T-cell (primary cell): ENCODE measurements at regions not wholly inside any gene's neighbourhood (a gene's known extent, or its start where the extent isn't known, plus 50 kb on each side); places are given as distances from the start of the nearest gene placed in this dataset.
"Not testable (repeated sequence)": the region's sequence is repeated elsewhere in the genome, so short reads cannot be mapped to it uniquely, and the experiment has no call there.

ENCODE experiments used
- ATAC-seq, 4 experiments: fragments of 200-7000 bp in 3 of 4; fragments of 150-1000 bp in 1 of 4; cut with Tn5 transposase; replicated peaks in 1 of 4; 1 replicate in 3 of 4; 2 replicates in 1 of 4; pipeline ENCODE4 v1.10.0; 2021; ENCODE audit warnings: moderate library complexity in 3 of 4, mild to moderate bottlenecking in 2 of 4, moderate number of reproducible peaks in 1 of 4
- CTCF ChIA-PET, 2 donors: fragments of 300-600 bp; sonication (Branson Sonifier 250); formaldehyde crosslinking; loops; one replicate each; lab custom pipeline; 2022; ENCODE audit warnings: antibody characterized with exemption in 2 of 2; lab: Charles Lee
- POLR2A ChIA-PET, 2 donors: fragments of 300-600 bp; sonication (Branson Sonifier 250); formaldehyde crosslinking; loops; one replicate each; lab custom pipeline; 2022; ENCODE audit warnings: antibody characterized with exemption in 2 of 2; lab: Charles Lee
- DNase-seq, 35 experiments: peaks; one replicate each; pipeline versions ENCODE4 v3.0.0 to v3.0.0-alpha.2; 2013 to 2023
- H3K27ac ChIP-seq: one replicate; pipeline ENCODE4 v1.5.1; 2013; ENCODE audit warnings: low read length
- H3K27me3 ChIP-seq, 2 experiments: replicated peaks in 1 of 2; 1 replicate in 1 of 2; 2 replicates in 1 of 2; pipeline versions ENCODE4 v1.6.1 to v1.7.0; 2013; ENCODE audit warnings: low read length in 1 of 2, mixed read lengths in 1 of 2; ENCODE audit not compliant: control insufficient read depth in 2 of 2, insufficient read depth in 2 of 2; ENCODE audit errors: extremely low read depth in 1 of 2
- H3K36me3 ChIP-seq, 2 donors: 1 replicate in 1 of 2; 2 replicates in 1 of 2; pipeline versions ENCODE4 v1.6.1 to v1.7.0; 2013; ENCODE audit warnings: low read length in 1 of 2; ENCODE audit not compliant: control insufficient read depth in 2 of 2, insufficient read depth in 1 of 2; ENCODE audit errors: extremely low read depth in 1 of 2
- H3K4me1 ChIP-seq, 2 experiments: 1 replicate in 1 of 2; 2 replicates in 1 of 2; pipeline versions ENCODE4 v1.6.1 to v1.7.0; 2013; ENCODE audit warnings: low read length in 2 of 2, mixed read lengths in 1 of 2; ENCODE audit not compliant: insufficient read depth in 2 of 2, control insufficient read depth in 1 of 2; ENCODE audit errors: extremely low read depth in 1 of 2
- H3K4me3 ChIP-seq, 2 donors: 1 replicate in 1 of 2; 2 replicates in 1 of 2; pipeline versions ENCODE4 v1.5.1 to v1.7.0; 2013; ENCODE audit warnings: mild to moderate bottlenecking in 2 of 2, low read length in 1 of 2, moderate library complexity in 1 of 2; ENCODE audit not compliant: control insufficient read depth in 1 of 2; ENCODE audit errors: extremely low read depth in 1 of 2
- H3K9me3 ChIP-seq: 2 replicates; pipeline ENCODE4 v1.7.0; 2013
- H3K27ac Mint-ChIP-seq, 2 donors: one replicate each; pipeline ENCODE4 v1.8.0; 2020 to 2021; ENCODE audit warnings: mild to moderate bottlenecking in 2 of 2, mixed read lengths in 2 of 2
- H3K27me3 Mint-ChIP-seq, 2 donors: one replicate each; pipeline ENCODE4 v1.8.0; 2021 to 2022; ENCODE audit warnings: mixed read lengths in 2 of 2
- H3K36me3 Mint-ChIP-seq: one replicate; pipeline ENCODE4 v1.8.0; 2021; ENCODE audit warnings: mixed read lengths
- H3K4me1 Mint-ChIP-seq, 3 donors: one replicate each; pipeline ENCODE4 v1.8.0; 2020 to 2022; ENCODE audit warnings: mixed read lengths in 3 of 3, mild to moderate bottlenecking in 1 of 3
- H3K4me3 Mint-ChIP-seq, 3 donors: one replicate each; pipeline ENCODE4 v1.8.0; 2020 to 2022; ENCODE audit warnings: mild to moderate bottlenecking in 3 of 3, mixed read lengths in 3 of 3, moderate library complexity in 3 of 3
- H3K9me3 Mint-ChIP-seq, 3 donors: one replicate each; pipeline ENCODE4 v1.8.0; 2020 to 2022; ENCODE audit warnings: mixed read lengths in 3 of 3
- WGBS: methylation state at CpG from one replicate; pipeline ENCODE4 v1.1.5; 2013; ENCODE audit warnings: missing lambda C conversion rate; ENCODE audit not compliant: insufficient coverage; 5-methylcytosine and 5-hydroxymethylcytosine counted together

DNA sequence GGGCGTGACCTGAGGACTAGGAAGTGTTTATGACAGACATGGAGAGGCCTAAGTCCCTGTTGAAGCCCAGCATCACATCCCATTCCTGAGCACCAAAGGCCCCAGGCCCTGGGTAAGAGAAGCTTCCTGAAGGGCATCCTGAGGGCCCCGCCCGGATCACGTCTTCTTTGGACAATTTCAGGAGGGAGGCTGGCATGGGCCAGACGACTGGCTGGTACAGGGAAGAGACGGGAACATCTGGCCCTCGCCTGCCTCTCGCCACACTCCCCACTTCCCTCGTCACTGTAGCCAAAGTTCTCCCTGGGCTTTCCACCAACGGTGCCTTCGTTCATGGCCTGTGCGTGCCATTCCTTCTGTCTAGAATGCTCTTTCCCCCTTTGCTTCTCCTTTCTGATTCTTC lies 128.1 kb downstream of the LRRC37A3 start:
- H3K9me3 Mint-ChIP-seq, ATAC-seq, H3K27ac ChIP-seq, CTCF ChIA-PET, H3K27me3 Mint-ChIP-seq, POLR2A ChIA-PET, H3K27ac Mint-ChIP-seq, H3K9me3 ChIP-seq, H3K36me3 ChIP-seq, DNase-seq, H3K4me3 ChIP-seq, H3K4me3 Mint-ChIP-seq, H3K27me3 ChIP-seq: not testable (repeated sequence)
- H3K36me3 Mint-ChIP-seq = peaks cover 23% of the 10 kb centered on the region
- peaks cover 11 to 19% (median 12%) of the 10 kb centered on the region in 3 donors for H3K4me1 Mint-ChIP-seq
- 97% methylated on average over 4 of the region's 12 CpGs for WGBS
- peaks cover 4 to 21% of the 10 kb centered on the region in 2 experiments for H3K4me1 ChIP-seq

DNA sequence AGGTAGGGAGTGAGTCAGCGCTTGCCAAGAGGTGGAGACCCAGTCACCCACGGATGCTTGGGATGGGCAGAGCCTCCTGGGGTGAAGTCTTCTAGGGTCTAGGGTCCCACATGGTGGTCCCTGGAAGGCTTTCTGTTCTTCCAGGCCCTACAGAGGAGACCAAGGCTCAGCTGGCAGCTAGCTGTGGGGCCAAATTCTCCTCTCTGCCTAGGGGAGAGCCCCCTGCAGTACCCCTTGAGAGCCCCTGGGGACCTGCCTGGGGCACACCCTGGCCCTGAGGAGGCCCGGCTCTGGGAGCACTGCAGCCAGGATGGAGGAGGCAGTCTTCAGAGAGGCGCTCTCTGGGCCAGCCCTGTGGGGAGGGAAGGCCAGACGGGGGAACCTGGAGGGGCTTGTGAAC lies 128.6 kb upstream of the SMURF2 start:
- H3K27ac Mint-ChIP-seq, H3K9me3 Mint-ChIP-seq, H3K27ac ChIP-seq, H3K27me3 Mint-ChIP-seq, POLR2A ChIA-PET, DNase-seq, H3K27me3 ChIP-seq, H3K4me3 Mint-ChIP-seq, CTCF ChIA-PET, ATAC-seq, H3K4me3 ChIP-seq, H3K9me3 ChIP-seq: not testable (repeated sequence)
- H3K36me3 ChIP-seq = peaks cover 3 to 13% of the 10 kb centered on the region in 2 donors
- WGBS = 93% methylated on average over 5 of the region's 5 CpGs
- peaks cover 4 to 21% of the 10 kb centered on the region in 2 experiments for H3K4me1 ChIP-seq
- Mint-ChIP-seq H3K36me3 (peaks cover 24% of the 10 kb centered on the region), H3K4me1 (peaks cover 11 to 19% (median 12%) of the 10 kb centered on the region in 3 donors)

DNA sequence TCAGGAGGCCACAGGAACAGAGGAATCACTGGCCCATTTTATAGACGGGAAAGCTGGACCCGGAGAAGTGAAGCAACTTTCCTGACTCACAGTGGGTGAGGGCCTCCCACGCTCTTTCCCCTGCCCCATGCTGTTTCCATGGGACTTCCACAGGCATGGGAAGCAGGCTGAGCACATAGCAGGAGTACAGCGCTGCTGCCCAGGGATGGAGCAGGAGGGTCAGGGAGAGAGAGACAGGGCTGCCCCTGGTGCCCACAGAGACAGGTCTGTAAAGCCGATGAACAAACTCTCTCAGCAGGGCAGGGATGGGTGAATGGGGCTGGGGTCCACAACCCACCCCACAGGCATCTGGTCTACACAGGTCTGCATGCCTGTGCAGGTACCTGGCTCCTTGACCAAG lies 128.1 kb upstream of the SMURF2 start:
- H3K27ac Mint-ChIP-seq, H3K27me3 Mint-ChIP-seq, H3K9me3 ChIP-seq, H3K27ac ChIP-seq, DNase-seq, H3K9me3 Mint-ChIP-seq, ATAC-seq, POLR2A ChIA-PET, CTCF ChIA-PET, H3K4me3 Mint-ChIP-seq, H3K4me3 ChIP-seq, H3K27me3 ChIP-seq: not testable (repeated sequence)
- 100% methylated on average over 1 of the region's 5 CpGs for WGBS
- H3K36me3 Mint-ChIP-seq = peaks cover 25% of the 10 kb centered on the region
- H3K36me3 ChIP-seq = peaks cover 3 to 15% of the 10 kb centered on the region in 2 donors
- H3K4me1 Mint-ChIP-seq = peaks cover 11 to 18% (median 12%) of the 10 kb centered on the region in 3 donors
- peaks cover 4 to 21% of the 10 kb centered on the region in 2 experiments for H3K4me1 ChIP-seq

DNA sequence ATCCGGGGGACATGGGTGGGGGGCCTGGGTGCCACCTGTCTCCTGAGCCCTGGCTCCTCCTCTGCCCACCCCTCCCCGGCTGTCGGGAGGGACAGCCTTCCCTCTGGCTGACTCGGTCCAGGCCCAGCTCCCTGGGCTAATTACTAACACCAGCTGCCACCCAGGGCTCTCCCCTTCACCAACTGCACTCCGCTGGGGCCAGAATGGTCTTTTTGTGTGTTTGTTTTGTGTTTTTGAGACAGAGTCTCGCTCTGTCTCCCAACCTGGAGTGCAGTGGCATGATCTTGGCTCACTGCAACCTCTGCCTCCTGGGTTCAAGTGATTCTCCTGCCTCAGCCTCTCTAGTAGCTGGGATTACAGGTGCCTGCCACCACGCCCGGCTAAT lies 126.9 kb upstream of the SMURF2 start:
- DNase-seq, H3K4me3 Mint-ChIP-seq, H3K27me3 Mint-ChIP-seq, POLR2A ChIA-PET, ATAC-seq, H3K27ac ChIP-seq, H3K4me3 ChIP-seq, H3K27ac Mint-ChIP-seq, CTCF ChIA-PET, H3K9me3 Mint-ChIP-seq, H3K27me3 ChIP-seq, H3K9me3 ChIP-seq: not testable (repeated sequence)
- Mint-ChIP-seq H3K36me3 (peaks cover 25% of the 10 kb centered on the region), H3K4me1 (peaks cover 11 to 17% (median 12%) of the 10 kb centered on the region in 3 donors)
- WGBS = 100% methylated on average over 1 of the region's 8 CpGs
- Histone ChIP-seq H3K36me3 (peaks cover 3 to 15% of the 10 kb centered on the region in 2 donors), H3K4me1 (peaks cover 4 to 21% of the 10 kb centered on the region in 2 experiments)

DNA sequence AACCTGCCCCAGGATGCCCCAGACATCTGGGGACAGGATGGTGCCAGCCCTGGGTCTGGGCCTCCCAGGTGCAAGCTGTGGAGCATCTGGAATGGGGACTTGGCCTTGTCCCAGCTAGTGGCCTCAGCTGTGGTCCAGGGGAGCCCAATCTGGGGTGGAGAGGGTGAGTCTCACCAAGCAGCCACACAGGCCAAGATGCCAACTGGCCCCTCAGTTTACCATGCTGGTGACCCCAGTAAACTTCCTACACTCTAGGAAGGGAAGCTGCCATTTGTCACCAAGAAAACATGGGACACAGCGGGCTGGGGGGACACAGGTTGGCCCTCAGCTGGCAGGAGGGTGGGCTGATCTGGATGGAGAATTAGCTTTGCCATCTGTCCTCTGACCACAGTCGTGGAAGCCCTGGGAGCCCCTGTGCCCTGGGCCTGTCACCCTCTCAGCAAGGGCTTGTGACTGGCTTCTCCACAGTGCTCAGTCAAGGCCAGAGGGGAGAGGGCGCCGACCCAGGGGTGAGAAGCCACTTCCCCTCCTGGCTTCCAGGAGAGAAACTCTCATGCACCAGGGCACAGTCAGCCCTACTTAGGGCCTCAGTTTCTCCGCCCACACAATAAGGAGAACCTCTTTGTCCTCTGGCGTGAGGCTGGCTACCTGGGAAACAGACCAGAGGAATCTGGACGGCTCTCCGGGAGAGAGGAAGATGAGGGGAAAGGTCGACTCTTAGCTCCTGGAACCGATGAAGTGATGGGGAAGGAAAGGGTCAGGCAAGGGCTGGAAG lies 126.4 kb upstream of the SMURF2 start:
- Mint-ChIP-seq H3K36me3 (peaks cover 25% of the 10 kb centered on the region), H3K9me3 (no peaks in the 10 kb centered on the region), H3K4me1 (peaks cover 11 to 17% (median 12%) of the 10 kb centered on the region in 3 donors), H3K27ac (no peak overlapping the region), H3K4me3 (no peak overlapping the region), H3K27me3 (no peaks in the 10 kb centered on the region)
- no peak overlapping the region for H3K4me3 ChIP-seq
- H3K4me1 ChIP-seq = peaks cover 4 to 16% of the 10 kb centered on the region in 2 experiments
- ChIA-PET CTCF (no interaction called here), POLR2A (no interaction called here)
- no peak for DNase-seq
- no peak overlapping the region for H3K27ac ChIP-seq
- ATAC-seq = no peak
- H3K9me3 ChIP-seq = no peaks in the 10 kb centered on the region
- WGBS = 76% methylated on average over 4 of the region's 10 CpGs
- H3K27me3 ChIP-seq = no peaks in the 10 kb centered on the region
- peaks cover 3 to 15% of the 10 kb centered on the region in 2 donors for H3K36me3 ChIP-seq

DNA sequence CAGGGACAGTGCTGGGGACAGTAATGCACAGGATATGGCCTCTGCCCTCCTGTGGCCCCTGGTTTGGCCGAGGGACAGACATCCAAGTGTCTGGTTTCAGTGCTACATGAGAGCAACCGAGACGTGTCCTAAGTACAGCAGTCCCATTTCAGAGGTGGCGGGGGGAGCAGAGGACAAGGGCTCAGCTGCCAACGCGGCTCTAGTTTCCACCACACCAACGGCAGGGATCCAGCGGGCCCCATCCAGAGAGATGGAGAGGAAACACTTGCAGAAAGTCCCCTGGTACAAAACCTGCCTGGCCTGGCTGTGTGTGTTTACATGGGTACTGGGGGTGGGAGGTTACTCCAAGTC lies 125.8 kb upstream of the SMURF2 start:
- 94% methylated on average over 6 of the region's 8 CpGs for WGBS
- ChIA-PET POLR2A (no interaction called here), CTCF (no interaction called here)
- Histone ChIP-seq H3K4me1 (peaks cover under 1 to 12% of the 10 kb centered on the region in 2 experiments), H3K36me3 (peaks cover 3 to 15% of the 10 kb centered on the region in 2 donors), H3K9me3 (no peaks in the 10 kb centered on the region), H3K27ac (no peak overlapping the region), H3K27me3 (no peaks in the 10 kb centered on the region), H3K4me3 (no peak overlapping the region)
- Mint-ChIP-seq H3K9me3 (no peaks in the 10 kb centered on the region), H3K27ac (no peak overlapping the region), H3K36me3 (peaks cover 25% of the 10 kb centered on the region), H3K4me1 (peaks cover 7 to 13% (median 9%) of the 10 kb centered on the region in 3 donors), H3K4me3 (no peak overlapping the region), H3K27me3 (no peaks in the 10 kb centered on the region)
- no peak for ATAC-seq
- DNase-seq = no peak
